Karpas-422 (cell line): ENCODE measurements at regions not wholly inside any gene's neighbourhood (a gene's known extent, or its start where the extent isn't known, plus 50 kb on each side); places are given as distances from the start of the nearest gene placed in this dataset.
"Not testable (repeated sequence)": the region's sequence is repeated elsewhere in the genome, so short reads cannot be mapped to it uniquely, and the experiment has no call there.

Experiments
- DNase-seq: peaks from one replicate; pipeline ENCODE4 v3.0.0-alpha.2; 2015
- H2AFZ ChIP-seq: fragments of 200-600 bp; sonication (generic); 2 replicates; pipeline ENCODE4 v1.6.1; 2014; ENCODE audit warnings: antibody characterized with exemption, low read length, mixed read lengths
- H3K27ac ChIP-seq: fragments of 200-600 bp; sonication (generic); 2 replicates; pipeline ENCODE4 v1.5.1; 2014; ENCODE audit warnings: mild to moderate bottlenecking, low read length, moderate library complexity
- H3K27me3 ChIP-seq: fragments of 200-600 bp; sonication (generic); 2 replicates; pipeline ENCODE4 v1.6.1; 2014; ENCODE audit warnings: low read length, mixed read lengths
- H3K36me3 ChIP-seq: fragments of 200-600 bp; sonication (generic); 2 replicates; pipeline ENCODE4 v1.6.1; 2014; ENCODE audit warnings: low read length, mixed read lengths; ENCODE audit not compliant: insufficient read depth
- H3K4me1 ChIP-seq: fragments of 200-600 bp; sonication (generic); 2 replicates; pipeline ENCODE4 v1.6.1; 2014; ENCODE audit warnings: mild to moderate bottlenecking, low read length, mixed read lengths
- H3K4me2 ChIP-seq: fragments of 200-600 bp; sonication (generic); 2 replicates; pipeline ENCODE4 v1.6.1; 2014; ENCODE audit warnings: low read length, low read depth, mild to moderate bottlenecking; ENCODE audit not compliant: poor library complexity, severe bottlenecking
- H3K4me3 ChIP-seq: fragments of 200-600 bp; sonication (generic); 2 replicates; pipeline ENCODE4 v1.5.1; 2014; ENCODE audit warnings: mild to moderate bottlenecking, antibody characterized with exemption, low read length, mixed read lengths
- H3K79me2 ChIP-seq: fragments of 200-600 bp; sonication (generic); 2 replicates; pipeline ENCODE4 v1.6.1; 2014; ENCODE audit warnings: mild to moderate bottlenecking, low read length, mixed read lengths
- H3K9ac ChIP-seq: fragments of 200-600 bp; sonication (generic); 2 replicates; pipeline ENCODE4 v1.6.0; 2014; ENCODE audit warnings: low read length
- H3K9me2 ChIP-seq: fragments of 200-600 bp; sonication (generic), shearing (Covaris generic); replicated peaks from 2 replicates; pipeline ENCODE4 v1.6.0; 2014; ENCODE audit warnings: mild to moderate bottlenecking, low read length, moderate library complexity; ENCODE audit not compliant: insufficient read depth
- H3K9me3 ChIP-seq: fragments of 300-700, 200-600 bp; sonication (generic); 2 replicates; pipeline ENCODE4 v1.6.1; 2014; ENCODE audit warnings: low read length, mixed read lengths
- H4K20me1 ChIP-seq: fragments of 200-600 bp; sonication (generic); 2 replicates; pipeline ENCODE4 v1.6.1; 2014; ENCODE audit warnings: mild to moderate bottlenecking, antibody characterized with exemption, low read length, low read depth; ENCODE audit not compliant: insufficient read depth

DNA sequence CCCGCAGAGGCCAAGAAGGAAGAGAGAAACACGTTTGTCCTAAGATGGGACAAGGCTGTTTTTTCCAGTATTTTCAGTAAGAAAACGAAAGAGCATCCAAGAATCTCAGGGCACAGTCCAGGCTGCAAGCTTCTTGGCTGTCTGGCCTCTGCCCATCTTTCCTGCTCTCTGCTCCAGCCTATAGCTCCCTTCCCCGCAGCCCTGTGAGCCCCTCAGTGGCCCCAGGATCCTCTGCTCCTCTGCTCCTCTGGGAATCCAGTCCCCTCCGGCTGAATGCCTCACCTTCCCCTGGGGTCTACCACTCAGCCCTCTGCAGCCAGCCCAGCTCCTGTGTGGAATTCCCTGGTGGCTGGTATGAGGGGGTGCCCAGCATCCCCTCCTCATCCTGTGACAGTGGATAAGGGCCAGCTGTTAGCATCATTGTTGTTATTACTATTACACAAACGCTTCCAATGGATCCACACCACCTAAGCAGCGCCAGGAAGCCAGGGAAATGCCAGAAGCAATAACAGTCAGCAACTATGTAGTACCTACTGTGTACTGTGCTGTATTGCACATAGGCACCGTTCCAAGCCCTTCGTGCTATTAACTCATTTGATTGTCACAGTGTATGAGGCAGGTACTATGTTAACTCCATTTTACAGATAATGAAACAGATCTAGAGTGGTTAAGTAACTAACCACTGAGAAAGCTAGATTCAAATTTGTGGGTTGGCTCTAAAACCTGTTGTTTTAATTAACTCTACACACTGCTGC, 60.3 kb upstream of the PTPN1 start:
- no peaks in the 10 kb centered on the region for H3K79me2 ChIP-seq
- no peaks in the 10 kb centered on the region for H3K4me1 ChIP-seq
- no peaks in the 10 kb centered on the region for H3K9me3 ChIP-seq
- no peak overlapping the region for H3K27ac ChIP-seq
- H3K4me2 ChIP-seq = no peak overlapping the region
- DNase-seq = no peak
- H4K20me1 ChIP-seq = no peaks in the 10 kb centered on the region
- no peak overlapping the region for H3K9ac ChIP-seq
- H3K36me3 ChIP-seq = no peaks in the 10 kb centered on the region
- no peak overlapping the region for H2AFZ ChIP-seq
- no peak overlapping the region for H3K4me3 ChIP-seq
- H3K27me3 ChIP-seq = no peaks in the 10 kb centered on the region
- no peaks in the 10 kb centered on the region for H3K9me2 ChIP-seq

DNA sequence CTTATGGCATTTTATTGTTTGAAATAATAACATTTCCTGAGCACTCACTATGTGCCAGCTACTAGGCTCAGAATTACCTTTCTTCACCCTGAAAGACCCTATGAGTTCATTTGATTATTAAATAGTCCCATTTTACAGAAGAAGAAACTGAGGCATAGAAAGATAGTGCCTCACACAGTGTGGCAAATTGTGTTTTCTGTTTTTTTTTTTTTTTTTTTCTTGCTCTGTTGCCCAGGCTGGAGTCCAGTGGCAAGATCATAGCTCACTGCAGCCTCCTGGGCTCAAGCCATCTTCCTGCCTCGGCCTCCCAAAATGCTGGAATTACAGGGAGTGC, 59.7 kb upstream of the PTPN1 start:
- no peak overlapping the region for H3K9ac ChIP-seq
- no peak overlapping the region for H3K27ac ChIP-seq
- H3K4me3 ChIP-seq = no peak overlapping the region
- no peaks in the 10 kb centered on the region for H3K36me3 ChIP-seq
- H3K9me2 ChIP-seq = no peaks in the 10 kb centered on the region
- no peaks in the 10 kb centered on the region for H3K4me1 ChIP-seq
- no peaks in the 10 kb centered on the region for H4K20me1 ChIP-seq
- H2AFZ ChIP-seq = no peak overlapping the region
- no peaks in the 10 kb centered on the region for H3K9me3 ChIP-seq
- H3K4me2 ChIP-seq = no peak overlapping the region
- no peaks in the 10 kb centered on the region for H3K27me3 ChIP-seq
- no peak for DNase-seq
- H3K79me2 ChIP-seq = no peaks in the 10 kb centered on the region

DNA sequence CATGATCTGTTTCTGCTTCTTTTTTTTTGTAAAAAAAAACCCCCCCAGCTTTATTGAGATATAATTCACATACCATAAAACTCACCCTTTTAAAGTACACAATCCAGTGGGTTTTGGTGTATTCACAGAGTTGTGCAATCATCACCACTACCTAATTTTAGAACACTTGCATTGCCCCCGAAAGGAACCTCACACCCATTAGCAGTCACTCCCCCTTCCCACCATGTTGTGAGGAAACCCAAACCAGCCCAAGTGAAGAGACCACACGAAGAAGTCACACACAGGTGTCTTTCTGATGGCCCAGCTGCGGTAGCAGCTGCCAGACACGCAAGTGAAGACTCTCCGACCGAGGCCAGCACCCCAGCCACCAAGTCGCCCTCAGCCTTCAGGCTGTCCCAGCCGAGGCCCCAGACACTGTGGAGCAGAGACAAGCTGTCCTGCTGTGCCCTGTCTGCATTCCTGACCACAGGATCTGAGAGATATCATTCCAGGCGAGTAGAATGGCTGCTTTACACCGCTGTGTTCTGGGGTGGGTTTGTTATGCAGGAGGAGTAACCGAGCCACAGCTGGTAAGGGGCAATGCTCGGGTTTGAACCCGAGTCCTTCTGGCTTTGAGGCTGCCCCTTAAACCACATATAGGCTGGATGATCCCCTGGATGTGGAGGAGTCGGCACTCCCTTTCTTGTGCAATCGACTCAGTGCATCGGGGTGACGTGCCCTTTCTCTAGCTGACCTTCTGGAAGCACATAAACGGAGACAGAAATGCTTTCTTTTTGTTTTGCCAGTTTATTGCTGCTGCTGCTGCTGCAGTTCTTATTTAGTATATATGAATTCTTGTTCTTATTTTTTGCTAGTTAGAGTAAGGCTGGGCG, 59.1 kb upstream of the PTPN1 start:
- no peaks in the 10 kb centered on the region for H3K79me2 ChIP-seq
- no peak for DNase-seq
- no peaks in the 10 kb centered on the region for H3K27me3 ChIP-seq
- no peak overlapping the region for H2AFZ ChIP-seq
- H4K20me1 ChIP-seq = no peaks in the 10 kb centered on the region
- no peaks in the 10 kb centered on the region for H3K9me3 ChIP-seq
- H3K9me2 ChIP-seq = no peaks in the 10 kb centered on the region
- H3K4me1 ChIP-seq = no peaks in the 10 kb centered on the region
- H3K4me3 ChIP-seq = no peak overlapping the region
- no peaks in the 10 kb centered on the region for H3K36me3 ChIP-seq
- H3K4me2 ChIP-seq = no peak overlapping the region
- H3K27ac ChIP-seq = no peak overlapping the region
- H3K9ac ChIP-seq = no peak overlapping the region

DNA sequence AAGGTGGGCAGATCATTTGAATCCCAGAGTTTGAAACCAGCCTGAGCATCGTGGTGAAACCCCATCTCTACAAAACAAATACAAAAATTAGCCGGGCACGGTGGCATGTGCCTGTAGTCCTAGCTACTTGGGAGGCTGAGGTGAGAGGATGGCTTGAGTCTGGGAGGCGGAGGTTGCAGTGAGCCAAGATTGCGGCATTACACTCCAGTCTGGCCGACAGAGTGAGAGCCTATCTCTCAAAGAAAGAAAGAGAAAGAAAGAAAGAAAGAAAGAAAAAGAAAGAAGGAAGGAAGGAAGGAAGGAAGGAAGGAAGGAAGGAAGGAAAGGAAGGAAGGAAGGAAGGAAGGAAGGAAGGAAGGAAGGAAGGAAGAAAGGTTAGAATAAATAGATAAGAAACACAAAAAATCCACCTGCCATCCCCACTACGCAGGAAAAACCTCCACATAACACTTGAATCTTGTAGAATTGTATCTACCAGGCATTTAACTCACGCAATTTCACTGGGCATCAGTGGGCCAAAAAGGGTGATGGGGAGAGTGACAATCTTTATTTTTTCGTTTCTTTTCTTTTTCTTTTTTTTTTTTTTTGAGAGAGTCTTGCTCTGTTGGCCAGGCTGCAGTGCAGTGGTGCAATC, 58.3 kb upstream of the PTPN1 start:
- not testable (repeated sequence) for H3K9ac ChIP-seq

DNA sequence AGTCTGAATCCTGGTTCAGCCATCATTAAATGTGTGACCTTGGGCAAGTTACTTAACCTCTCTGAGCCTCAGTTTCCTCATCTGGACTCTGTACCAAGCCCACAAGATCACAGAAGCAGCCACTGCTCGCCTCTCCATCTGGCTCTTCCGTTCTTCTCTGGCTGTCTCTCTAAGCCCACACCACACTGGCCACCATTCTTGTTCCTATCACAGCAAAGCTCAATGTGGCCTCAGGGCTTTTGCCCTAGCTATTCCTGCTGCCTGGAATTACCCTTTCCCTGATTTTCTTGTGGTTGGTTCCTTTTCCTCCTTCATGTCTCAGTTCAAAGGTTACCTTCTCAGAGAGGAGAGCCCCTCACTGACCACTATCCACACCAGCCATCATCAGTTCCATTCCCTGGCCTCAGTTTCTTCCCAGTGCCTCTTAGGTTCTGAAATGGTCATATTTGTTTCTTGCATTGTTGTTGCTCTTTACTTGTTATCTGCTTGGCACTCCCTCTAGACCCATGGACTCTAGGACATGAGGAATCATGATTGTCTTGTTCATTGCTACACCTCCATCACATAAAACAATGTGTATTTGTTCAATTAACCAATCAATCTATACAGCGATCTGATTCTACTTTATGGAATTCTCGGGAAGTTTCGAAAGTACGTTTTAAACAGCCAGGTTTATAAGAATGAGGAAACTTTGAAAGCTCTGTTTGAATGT, 56.5 kb upstream of the PTPN1 start:
- no peaks in the 10 kb centered on the region for H4K20me1 ChIP-seq
- no peak overlapping the region for H3K9ac ChIP-seq
- no peaks in the 10 kb centered on the region for H3K36me3 ChIP-seq
- no peak overlapping the region for H3K27ac ChIP-seq
- H3K27me3 ChIP-seq = no peaks in the 10 kb centered on the region
- no peak overlapping the region for H3K4me2 ChIP-seq
- H3K4me3 ChIP-seq = no peak overlapping the region
- H3K79me2 ChIP-seq = no peaks in the 10 kb centered on the region
- no peak for DNase-seq
- peaks cover 7% of the 10 kb centered on the region for H3K4me1 ChIP-seq
- no peak overlapping the region for H2AFZ ChIP-seq
- no peaks in the 10 kb centered on the region for H3K9me3 ChIP-seq
- no peaks in the 10 kb centered on the region for H3K9me2 ChIP-seq

More for the DNA sequence above, 58.3 kb upstream of the PTPN1 start:
- not testable (repeated sequence) for H3K9me2 ChIP-seq, H3K27me3 ChIP-seq, H3K9me3 ChIP-seq, DNase-seq, H2AFZ ChIP-seq, H3K4me3 ChIP-seq, H3K27ac ChIP-seq, H4K20me1 ChIP-seq, H3K36me3 ChIP-seq, H3K79me2 ChIP-seq, H3K4me2 ChIP-seq, H3K4me1 ChIP-seq

DNA sequence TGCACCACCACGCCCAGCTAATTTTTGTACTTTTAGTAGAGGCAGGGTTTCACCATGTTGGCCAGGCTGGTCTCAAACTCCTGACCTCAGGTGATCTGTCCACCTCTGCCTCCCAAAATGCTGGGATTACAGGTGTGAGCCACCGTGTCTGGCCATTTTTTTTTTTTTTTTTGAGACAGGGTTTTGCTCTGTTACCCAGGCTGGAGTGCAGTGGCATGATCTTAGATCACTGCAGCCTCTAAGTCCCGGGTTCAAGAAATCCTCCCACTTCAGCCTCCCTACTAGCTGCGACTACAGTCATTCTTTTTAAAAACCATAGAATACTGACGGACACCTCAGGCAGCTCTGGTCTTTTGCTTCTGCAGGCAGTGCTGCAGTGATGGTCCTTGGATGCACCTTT, 54.9 kb upstream of the PTPN1 start:
- not testable (repeated sequence) for H4K20me1 ChIP-seq, H3K36me3 ChIP-seq, DNase-seq, H3K9ac ChIP-seq, H3K79me2 ChIP-seq, H3K27ac ChIP-seq, H2AFZ ChIP-seq, H3K4me3 ChIP-seq, H3K4me1 ChIP-seq, H3K27me3 ChIP-seq, H3K4me2 ChIP-seq, H3K9me3 ChIP-seq, H3K9me2 ChIP-seq

DNA sequence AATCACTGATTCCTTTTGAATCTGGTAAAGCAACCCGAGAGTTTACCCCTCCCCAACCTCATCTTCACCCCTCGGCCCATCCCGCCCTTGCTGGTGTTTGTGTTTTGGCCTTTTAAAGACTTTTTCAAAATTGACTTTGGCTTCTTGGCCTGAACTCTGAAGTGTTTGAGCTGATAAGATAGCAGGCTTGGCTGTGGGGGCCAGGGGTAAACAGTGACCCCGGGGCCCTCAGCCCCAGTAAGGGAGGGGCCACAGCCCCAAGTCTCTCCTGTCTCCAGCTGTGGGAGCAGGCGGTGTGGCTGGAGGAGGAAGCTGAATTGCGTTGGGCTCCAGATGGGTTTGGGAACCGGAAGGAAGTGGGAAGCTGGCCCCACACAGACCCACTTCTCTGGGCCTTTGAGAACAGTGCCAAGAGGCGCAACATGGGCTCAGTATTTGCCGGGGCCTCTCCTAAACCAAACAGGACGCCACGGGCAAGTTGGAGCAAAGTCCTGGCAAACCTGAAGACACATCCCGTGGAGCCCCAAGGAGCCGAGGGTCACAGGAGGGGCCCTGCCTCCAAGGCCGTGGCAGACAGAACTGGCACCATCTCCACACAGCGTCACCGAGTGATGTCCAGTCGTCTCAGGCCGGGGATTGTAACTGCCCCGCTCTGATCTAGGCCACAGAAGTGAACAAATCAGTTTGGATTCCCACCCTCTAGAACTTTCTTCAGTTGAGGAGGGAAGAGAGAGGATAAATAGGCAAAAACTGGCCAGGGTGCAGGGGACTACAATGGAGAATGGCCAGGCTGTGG, 54.3 kb upstream of the PTPN1 start:
- H3K27ac ChIP-seq = no peak overlapping the region
- no peaks in the 10 kb centered on the region for H3K27me3 ChIP-seq
- H3K4me3 ChIP-seq = no peak overlapping the region
- no peaks in the 10 kb centered on the region for H3K79me2 ChIP-seq
- H3K9me2 ChIP-seq = no peaks in the 10 kb centered on the region
- no peaks in the 10 kb centered on the region for H3K9me3 ChIP-seq
- H3K4me1 ChIP-seq = peaks cover 7% of the 10 kb centered on the region
- no peak for DNase-seq
- no peak overlapping the region for H2AFZ ChIP-seq
- no peak overlapping the region for H3K9ac ChIP-seq
- H3K4me2 ChIP-seq = no peak overlapping the region
- no peaks in the 10 kb centered on the region for H4K20me1 ChIP-seq
- no peaks in the 10 kb centered on the region for H3K36me3 ChIP-seq
